CD4-positive, alpha-beta memory T cell (primary cell): ENCODE measurements at regions not wholly inside any gene's neighbourhood (a gene's known extent, or its start where the extent isn't known, plus 50 kb on each side); places are given as distances from the start of the nearest gene placed in this dataset.
A peak's percentile ranks its signal among the peaks of the same experiment; 100 is the strongest.

Experiments
- CTCF ChIA-PET: fragments of 350-600 bp; sonication (Branson Sonifier 250); formaldehyde crosslinking; loops from one replicate; lab custom pipeline; 2021; ENCODE audit warnings: inconsistent platforms; ENCODE audit not compliant: partially characterized antibody; lab: Charles Lee
- POLR2A ChIA-PET: fragments of 350-600 bp; sonication (Branson Sonifier 250); formaldehyde crosslinking; loops from one replicate; lab custom pipeline; 2021; ENCODE audit not compliant: partially characterized antibody; lab: Charles Lee
- DNase-seq, 5 donors: peaks; one replicate each; pipeline versions ENCODE4 v3.0.0 to v3.0.0-alpha.2; 2020 to 2022; ENCODE audit warnings: mixed read lengths in 1 of 5
- H3K27ac ChIP-seq: one replicate; pipeline ENCODE4 v1.7.0; 2013; ENCODE audit warnings: low read depth, low read length
- H3K27me3 ChIP-seq: 2 replicates; pipeline ENCODE4 v1.7.0; 2013; ENCODE audit warnings: mild to moderate bottlenecking, low read length, moderate library complexity; ENCODE audit not compliant: insufficient read depth
- H3K36me3 ChIP-seq: 2 replicates; pipeline ENCODE4 v1.7.0; 2013; ENCODE audit warnings: mild to moderate bottlenecking, low read length, moderate library complexity; ENCODE audit not compliant: insufficient read depth
- H3K4me1 ChIP-seq: 2 replicates; pipeline ENCODE4 v1.7.0; 2013; ENCODE audit warnings: mild to moderate bottlenecking, low read length, moderate library complexity; ENCODE audit not compliant: insufficient read depth
- H3K4me3 ChIP-seq, 2 donors: one replicate each; pipeline ENCODE4 v1.7.0; 2013; ENCODE audit warnings: low read length in 2 of 2, mild to moderate bottlenecking in 1 of 2
- H3K9me3 ChIP-seq, 2 donors: one replicate each; pipeline ENCODE4 v1.7.0; 2013; ENCODE audit warnings: low read length in 2 of 2, control low read depth in 1 of 2; ENCODE audit not compliant: control insufficient read depth in 1 of 2
- H3K27ac Mint-ChIP-seq, 7 donors: one replicate each; pipeline ENCODE4 v1.8.0; 2020 to 2021; ENCODE audit warnings: mixed read lengths in 7 of 7, mild to moderate bottlenecking in 6 of 7, inconsistent platforms in 3 of 7, moderate library complexity in 3 of 7
- H3K27me3 Mint-ChIP-seq, 2 donors: one replicate each; pipeline ENCODE4 v1.8.0; 2020 to 2021; ENCODE audit warnings: mixed read lengths in 2 of 2
- H3K36me3 Mint-ChIP-seq, 2 donors: one replicate each; pipeline ENCODE4 v1.8.0; 2020 to 2021; ENCODE audit warnings: mixed read lengths in 2 of 2, inconsistent platforms in 1 of 2, mild to moderate bottlenecking in 1 of 2
- H3K4me1 Mint-ChIP-seq, 4 donors: one replicate each; pipeline ENCODE4 v1.8.0; 2020 to 2021; ENCODE audit warnings: mixed read lengths in 4 of 4, mild to moderate bottlenecking in 1 of 4
- H3K4me3 Mint-ChIP-seq, 8 donors: one replicate each; pipeline ENCODE4 v1.8.0; 2020 to 2021; ENCODE audit warnings: mixed read lengths in 8 of 8, mild to moderate bottlenecking in 7 of 8, moderate library complexity in 6 of 8, inconsistent platforms in 3 of 8
- H3K9me3 Mint-ChIP-seq, 8 donors: one replicate each; pipeline ENCODE4 v1.8.0; 2020 to 2021; ENCODE audit warnings: mixed read lengths in 8 of 8, mild to moderate bottlenecking in 5 of 8, inconsistent platforms in 3 of 8, moderate library complexity in 1 of 8
- intact Hi-C: fragments of 100-400 bp; cut with micrococcal nuclease; formaldehyde crosslinking; loops from one replicate; pipeline ENCODE4 v1.15.1; 2023

DNA sequence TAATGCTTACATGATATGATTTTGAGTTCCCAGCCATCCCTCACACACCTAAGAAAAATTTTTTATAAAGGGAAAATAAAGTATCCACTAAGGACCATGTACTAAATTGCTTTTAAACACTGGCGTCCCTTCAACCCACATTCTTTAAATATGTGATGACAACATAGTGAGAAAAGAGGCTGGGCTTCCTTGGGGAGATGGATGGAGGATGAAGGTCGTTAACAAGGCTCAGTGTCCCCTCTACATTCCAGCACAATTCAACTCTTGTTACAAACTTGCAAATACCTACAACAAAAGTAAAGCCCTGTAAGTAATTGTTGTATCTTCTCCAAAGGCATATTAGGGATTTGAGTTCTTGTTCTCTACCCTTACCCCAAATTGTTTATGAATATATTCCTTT is 87.2 kb upstream of the SLC4A7 start:
- H3K27ac Mint-ChIP-seq = no peak overlapping the region
- Histone ChIP-seq H3K4me3 (no peak overlapping the region), H3K36me3 (no peaks in the 10 kb centered on the region), H3K4me1 (no peaks in the 10 kb centered on the region), H3K9me3 (no peaks in the 10 kb centered on the region), H3K27ac (no peak overlapping the region), H3K27me3 (no peaks in the 10 kb centered on the region)
- ChIA-PET CTCF (no interaction called here), POLR2A (no interaction called here)
- H3K9me3 Mint-ChIP-seq = no peaks in the 10 kb centered on the region
- no peaks in the 10 kb centered on the region for H3K27me3 Mint-ChIP-seq
- H3K4me1 Mint-ChIP-seq = no peaks in the 10 kb centered on the region
- DNase-seq = no peak
- intact Hi-C loops = no loop called here
- no peak overlapping the region for H3K4me3 Mint-ChIP-seq
- no peaks in the 10 kb centered on the region for H3K36me3 Mint-ChIP-seq

DNA sequence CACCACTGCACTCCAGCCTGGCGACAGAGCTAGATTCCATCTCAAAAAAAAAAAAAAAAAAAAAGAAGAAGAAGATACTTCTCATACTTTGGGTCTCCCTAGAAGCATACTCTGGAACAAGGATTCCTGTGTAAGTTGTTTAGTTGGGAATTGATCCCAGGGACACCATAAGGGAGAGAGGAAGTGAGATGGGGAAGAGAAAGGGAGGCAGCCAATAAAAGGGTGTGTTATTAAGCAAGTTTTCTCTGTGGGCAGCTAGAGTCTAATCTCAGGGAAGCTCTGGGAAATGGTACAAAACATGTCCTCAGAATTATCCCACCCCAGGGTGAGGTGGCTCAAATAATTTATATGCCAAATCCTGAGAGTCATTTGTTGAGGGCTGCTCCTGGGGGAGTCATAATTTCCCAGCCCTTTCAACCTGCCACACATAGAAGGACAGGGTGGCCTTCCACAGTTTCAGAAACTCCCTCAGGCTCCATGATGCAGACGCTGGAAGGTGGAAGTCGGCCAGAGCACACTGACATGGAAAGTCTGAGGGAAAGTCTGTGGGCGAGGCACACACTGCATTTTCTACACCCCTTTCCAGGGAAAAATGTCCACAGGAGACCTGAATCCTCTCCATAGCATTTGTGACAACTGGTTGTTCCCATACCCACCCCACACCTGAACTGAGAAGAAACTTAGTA is 86.4 kb upstream of the SLC4A7 start:
- Histone ChIP-seq H3K27ac (no peak overlapping the region), H3K27me3 (no peaks in the 10 kb centered on the region), H3K4me1 (no peaks in the 10 kb centered on the region), H3K9me3 (no peaks in the 10 kb centered on the region), H3K36me3 (no peaks in the 10 kb centered on the region), H3K4me3 (no peak overlapping the region)
- Mint-ChIP-seq H3K36me3 (no peaks in the 10 kb centered on the region), H3K27ac (peak overlapping the region in 1 of 7 donors; percentile 27), H3K4me3 (no peak overlapping the region), H3K27me3 (no peaks in the 10 kb centered on the region), H3K9me3 (no peaks in the 10 kb centered on the region), H3K4me1 (no peaks in the 10 kb centered on the region)
- intact Hi-C loops = no loop called here
- DNase-seq = no peak
- ChIA-PET CTCF (no interaction called here), POLR2A (no interaction called here)

DNA sequence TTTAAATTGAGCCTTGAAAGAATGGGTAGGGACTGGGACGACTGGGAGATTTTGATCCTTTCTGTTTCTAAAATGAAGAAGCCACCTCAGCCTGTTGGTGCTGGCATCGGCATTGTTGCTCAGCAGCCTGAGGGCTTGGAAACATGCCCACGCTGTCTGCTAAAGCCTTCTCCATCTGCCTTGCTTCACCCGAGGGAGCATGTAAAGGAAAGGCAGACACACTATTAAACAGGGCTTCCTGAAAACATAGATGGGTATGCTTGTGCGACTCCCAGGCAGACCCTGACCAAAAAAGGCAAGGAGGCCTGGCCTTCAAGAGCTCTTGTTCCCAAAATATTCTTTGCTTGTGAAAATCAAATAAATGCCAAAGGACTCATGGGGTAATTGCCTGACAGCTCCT is 84.2 kb upstream of the SLC4A7 start:
- Histone ChIP-seq H3K27ac (no peak overlapping the region), H3K27me3 (no peaks in the 10 kb centered on the region), H3K9me3 (no peaks in the 10 kb centered on the region), H3K4me3 (no peak overlapping the region), H3K36me3 (no peaks in the 10 kb centered on the region), H3K4me1 (no peaks in the 10 kb centered on the region)
- H3K27ac Mint-ChIP-seq = no peak overlapping the region
- no peak for DNase-seq
- CTCF ChIA-PET = interaction anchor here (1.3 kb wide), 1 partner anchor 90 kb away, joined by 3 read pairs; no protein-coding TSS in a partner anchor
- intact Hi-C loops = no loop called here
- no peaks in the 10 kb centered on the region for H3K9me3 Mint-ChIP-seq
- H3K27me3 Mint-ChIP-seq = no peaks in the 10 kb centered on the region
- H3K4me1 Mint-ChIP-seq = no peaks in the 10 kb centered on the region
- no peaks in the 10 kb centered on the region for H3K36me3 Mint-ChIP-seq
- POLR2A ChIA-PET = no interaction called here
- H3K4me3 Mint-ChIP-seq = no peak overlapping the region

- Mint-ChIP-seq H3K27me3 (no peaks in the 10 kb centered on the region), H3K27ac (no peak overlapping the region), H3K4me3 (no peak overlapping the region), H3K9me3 (no peaks in the 10 kb centered on the region), H3K36me3 (no peaks in the 10 kb centered on the region), H3K4me1 (no peaks in the 10 kb centered on the region)
- CTCF ChIA-PET = interaction anchor here (1.3 kb wide), 1 partner anchor 91 kb away, joined by 3 read pairs; no protein-coding TSS in a partner anchor
- H3K27me3 ChIP-seq = no peaks in the 10 kb centered on the region
- POLR2A ChIA-PET = no interaction called here
- no peak overlapping the region for H3K27ac ChIP-seq
- H3K4me3 ChIP-seq = no peak overlapping the region
- no peaks in the 10 kb centered on the region for H3K9me3 ChIP-seq
- intact Hi-C loops = no loop called here
- DNase-seq = no peak
- no peaks in the 10 kb centered on the region for H3K4me1 ChIP-seq
- H3K36me3 ChIP-seq = no peaks in the 10 kb centered on the region
These were observed 83.1 kb upstream of the SLC4A7 start for GRCh38 chr3:27567251-27567650.

GRCh38 chr3:27565201-27565852 is 81.1 kb upstream of the SLC4A7 start:
- peak overlapping the region in 1 of 7 donors; percentile 3 for H3K27ac Mint-ChIP-seq
- no peaks in the 10 kb centered on the region for H3K4me1 Mint-ChIP-seq
- H3K4me3 Mint-ChIP-seq = no peak overlapping the region
- CTCF ChIA-PET = interaction anchor here (0.7 kb wide), 1 partner anchor 120 kb away, joined by 3 read pairs; no protein-coding TSS in a partner anchor
- POLR2A ChIA-PET = no interaction called here
- intact Hi-C loops = no loop called here
- H3K9me3 Mint-ChIP-seq = no peaks in the 10 kb centered on the region
- H3K36me3 Mint-ChIP-seq = no peaks in the 10 kb centered on the region
- H3K4me3 ChIP-seq = no peak overlapping the region
- no peaks in the 10 kb centered on the region for H3K9me3 ChIP-seq
- H3K4me1 ChIP-seq = no peaks in the 10 kb centered on the region
- H3K27ac ChIP-seq = no peak overlapping the region
- no peaks in the 10 kb centered on the region for H3K27me3 ChIP-seq
- no peaks in the 10 kb centered on the region for H3K36me3 ChIP-seq
- no peak for DNase-seq
- H3K27me3 Mint-ChIP-seq = no peaks in the 10 kb centered on the region

GRCh38 chr3:27561576-27561975 is 77.4 kb upstream of the SLC4A7 start:
- Mint-ChIP-seq H3K36me3 (no peaks in the 10 kb centered on the region), H3K27me3 (no peaks in the 10 kb centered on the region), H3K4me3 (no peak overlapping the region), H3K27ac (no peak overlapping the region), H3K4me1 (no peaks in the 10 kb centered on the region), H3K9me3 (no peaks in the 10 kb centered on the region)
- DNase-seq = no peak
- H3K36me3 ChIP-seq = no peaks in the 10 kb centered on the region
- ChIA-PET CTCF (interaction anchor here (0.8 kb wide), 1 partner anchor 120 kb away, joined by 3 read pairs; no protein-coding TSS in a partner anchor), POLR2A (no interaction called here)
- no peak overlapping the region for H3K27ac ChIP-seq
- no peak overlapping the region for H3K4me3 ChIP-seq
- no peaks in the 10 kb centered on the region for H3K9me3 ChIP-seq
- no peaks in the 10 kb centered on the region for H3K27me3 ChIP-seq
- intact Hi-C loops = no loop called here
- no peaks in the 10 kb centered on the region for H3K4me1 ChIP-seq

DNA sequence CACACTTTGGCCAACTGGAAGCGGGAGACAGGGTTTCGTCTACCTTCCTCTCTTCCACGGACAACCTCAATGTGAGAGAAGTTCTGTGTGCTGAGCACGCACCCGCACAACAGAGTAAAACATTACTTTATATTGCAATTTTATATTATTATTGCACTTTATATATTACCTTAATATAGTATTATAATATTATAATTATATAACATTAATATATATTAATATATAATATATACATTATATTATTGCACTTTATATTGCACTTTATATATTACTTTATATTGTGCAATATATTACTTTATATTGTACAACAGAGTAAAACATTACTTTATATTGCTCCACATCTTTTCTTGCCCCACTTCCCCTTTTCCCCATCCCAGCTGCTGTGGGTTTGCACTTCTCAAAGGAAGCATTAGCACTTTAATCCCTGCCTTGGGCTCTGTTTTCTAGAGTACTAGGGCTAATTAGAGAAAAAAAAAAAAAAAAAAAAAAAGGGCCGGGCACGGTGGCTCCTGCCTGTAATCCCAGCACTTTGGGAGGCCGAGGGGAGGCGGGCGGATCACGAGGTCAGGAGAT is 76.4 kb upstream of the SLC4A7 start:
- H3K4me3 ChIP-seq = no peak overlapping the region
- H3K4me1 ChIP-seq = no peaks in the 10 kb centered on the region
- Mint-ChIP-seq H3K27me3 (no peaks in the 10 kb centered on the region), H3K9me3 (no peaks in the 10 kb centered on the region), H3K27ac (no peak overlapping the region), H3K36me3 (no peaks in the 10 kb centered on the region), H3K4me1 (no peaks in the 10 kb centered on the region), H3K4me3 (no peak overlapping the region)
- H3K27me3 ChIP-seq = no peaks in the 10 kb centered on the region
- intact Hi-C loops = no loop called here
- H3K9me3 ChIP-seq = no peaks in the 10 kb centered on the region
- no peaks in the 10 kb centered on the region for H3K36me3 ChIP-seq
- no peak for DNase-seq
- no peak overlapping the region for H3K27ac ChIP-seq
- CTCF ChIA-PET = no interaction called here
- POLR2A ChIA-PET = no interaction called here
